ENCODE measurements at regions not wholly inside any gene's neighbourhood (a gene's known extent, or its start where the extent isn't known, plus 50 kb on each side); places are given as distances from the start of the nearest gene placed in this dataset.

- DNase-seq, result no peak
Observed at GRCh38 chr15:53009093-53009492, 219.0 kb upstream of the ONECUT1 start.

GRCh38 chr15:53000409-53000808, 210.3 kb upstream of the ONECUT1 start:
- no peak for DNase-seq

- no peak for DNase-seq
Observed at GRCh38 chr15:52997123-52997522, 207.0 kb upstream of the ONECUT1 start.

- DNase-seq, result no peak
Observed at GRCh38 chr15:52994290-52994689, 204.2 kb upstream of the ONECUT1 start.

- no peak for DNase-seq
Observed at GRCh38 chr15:52984507-52984906, 194.4 kb upstream of the ONECUT1 start.

- DNase-seq, result no peak
Observed at GRCh38 chr15:52980446-52980845, 190.3 kb upstream of the ONECUT1 start.

- DNase-seq, result no peak
Observed at GRCh38 chr15:52976516-52977075, 186.5 kb upstream of the ONECUT1 start.

GRCh38 chr15:52975941-52976449, 185.9 kb upstream of the ONECUT1 start:
- no peak for DNase-seq

- no peak for DNase-seq
Observed at GRCh38 chr15:52963865-52964264, 173.7 kb upstream of the ONECUT1 start.

GRCh38 chr15:52960283-52960682, 170.1 kb upstream of the ONECUT1 start:
- DNase-seq, result no peak

GRCh38 chr15:52943746-52944145, 153.6 kb upstream of the ONECUT1 start:
- DNase-seq, result no peak

- no peak for DNase-seq
Observed at GRCh38 chr15:52936489-52936888, 146.4 kb upstream of the ONECUT1 start.

- no peak for DNase-seq
Observed at GRCh38 chr15:52925130-52925529, 135.0 kb upstream of the ONECUT1 start.

- DNase-seq, result no peak
Observed at GRCh38 chr15:52924630-52925029, 134.5 kb upstream of the ONECUT1 start.

- no peak for DNase-seq
Observed at GRCh38 chr15:52923626-52924025, 133.5 kb upstream of the ONECUT1 start.

GRCh38 chr15:52922871-52923270, 132.7 kb upstream of the ONECUT1 start:
- no peak for DNase-seq

- no peak for DNase-seq
Observed at GRCh38 chr15:52912172-52912571, 122.0 kb upstream of the ONECUT1 start.

- no peak for DNase-seq
Observed at GRCh38 chr15:52893338-52893737, 103.2 kb upstream of the ONECUT1 start.

- DNase-seq, result no peak
Observed at GRCh38 chr15:52879904-52880303, 89.8 kb upstream of the ONECUT1 start.

GRCh38 chr15:52879145-52879544, 89.0 kb upstream of the ONECUT1 start:
- DNase-seq, result no peak

GRCh38 chr15:52876991-52877663, 87.0 kb upstream of the ONECUT1 start:
- no peak for DNase-seq

- DNase-seq, result no peak
Observed at GRCh38 chr15:52872036-52872818, 82.1 kb upstream of the ONECUT1 start.

GRCh38 chr15:52870015-52870414, 79.9 kb upstream of the ONECUT1 start:
- DNase-seq, result no peak

GRCh38 chr15:52866698-52867097, 76.6 kb upstream of the ONECUT1 start:
- no peak for DNase-seq

All from midbrain (tissue), 1 donor.